Left kidney (tissue), 1 donor: ENCODE measurements at regions not wholly inside any gene's neighbourhood (a gene's known extent, or its start where the extent isn't known, plus 50 kb on each side); places are given as distances from the start of the nearest gene placed in this dataset.
A peak's percentile ranks its signal among the peaks of the same experiment; 100 is the strongest.

Experiments
- DNase-seq: peaks from one replicate; pipeline ENCODE4 v3.0.0-alpha.2; 2013

- no peak for DNase-seq
These were observed 341.4 kb downstream of the GALR1 start for GRCh38 chr18:77590943-77591515.

GRCh38 chr18:77597726-77598125 is 348.1 kb downstream of the GALR1 start:
- DNase-seq = no peak

GRCh38 chr18:77600674-77601073 is 351.0 kb downstream of the GALR1 start:
- DNase-seq = no peak

GRCh38 chr18:77601567-77601966 is 351.9 kb downstream of the GALR1 start:
- no peak for DNase-seq

- DNase-seq = no peak
These were observed 357.4 kb downstream of the GALR1 start for GRCh38 chr18:77607087-77607486.

GRCh38 chr18:77608807-77609206 is 359.2 kb downstream of the GALR1 start:
- no peak for DNase-seq

- no peak for DNase-seq
These were observed 368.0 kb downstream of the GALR1 start for GRCh38 chr18:77617694-77618093.

- DNase-seq = no peak
These were observed 369.9 kb downstream of the GALR1 start for GRCh38 chr18:77619525-77619924.

GRCh38 chr18:77622009-77622692 is 372.5 kb downstream of the GALR1 start:
- no peak for DNase-seq

- DNase-seq = no peak
These were observed 383.1 kb downstream of the GALR1 start for GRCh38 chr18:77632758-77633157.

- no peak for DNase-seq
These were observed 384.8 kb downstream of the GALR1 start for GRCh38 chr18:77634494-77634893.

- DNase-seq = no peak
These were observed 385.8 kb downstream of the GALR1 start for GRCh38 chr18:77635451-77635850.

- DNase-seq = no peak
These were observed 386.2 kb downstream of the GALR1 start for GRCh38 chr18:77635858-77636257.

- DNase-seq = no peak
These were observed 395.7 kb downstream of the GALR1 start for GRCh38 chr18:77645170-77645872.

- no peak for DNase-seq
These were observed 397.8 kb downstream of the GALR1 start for GRCh38 chr18:77647472-77647871.

- no peak for DNase-seq
These were observed 398.8 kb downstream of the GALR1 start for GRCh38 chr18:77648411-77648810.

GRCh38 chr18:77650799-77651385 is 401.2 kb downstream of the GALR1 start:
- peak; percentile 65 for DNase-seq

- no peak for DNase-seq
These were observed 401.8 kb downstream of the GALR1 start for GRCh38 chr18:77651441-77651840.

- DNase-seq = no peak
These were observed 404.1 kb downstream of the GALR1 start for GRCh38 chr18:77653792-77654191.

GRCh38 chr18:77654302-77654701 is 404.7 kb downstream of the GALR1 start:
- DNase-seq = no peak

- DNase-seq = no peak
These were observed 408.1 kb downstream of the GALR1 start for GRCh38 chr18:77657651-77658298.

- DNase-seq = no peak
These were observed 408.6 kb downstream of the GALR1 start for GRCh38 chr18:77658299-77658662.
